Erythroblast (primary cell): ENCODE measurements at regions not wholly inside any gene's neighbourhood (a gene's known extent, or its start where the extent isn't known, plus 50 kb on each side); places are given as distances from the start of the nearest gene placed in this dataset.

Experiments
- GATA1 ChIP-seq: IDR thresholded peaks from 2 replicates; pipeline ENCODE4 v1.6.1; 2011; ENCODE audit warnings: low read depth, mild to moderate bottlenecking, control low read depth, low read length, moderate library complexity
- POLR2A ChIP-seq: IDR thresholded peaks from 2 replicates; pipeline ENCODE4 v1.6.1; 2011; ENCODE audit warnings: mild to moderate bottlenecking, low read length

- TF ChIP-seq POLR2A (no peak), GATA1 (no peak)
Observed at GRCh38 chr16:86071611-86072240, 172.8 kb downstream of the IRF8 start.
